OCI-LY1 (cell line): ENCODE measurements at regions not wholly inside any gene's neighbourhood (a gene's known extent, or its start where the extent isn't known, plus 50 kb on each side); places are given as distances from the start of the nearest gene placed in this dataset.

ENCODE experiments used
- H2AFZ ChIP-seq: fragments of 200-600 bp; sonication (generic), shearing (Covaris generic); 2 replicates; pipeline ENCODE4 v1.6.0; 2014; ENCODE audit warnings: antibody characterized with exemption, mild to moderate bottlenecking, low read length
- H3F3A ChIP-seq: fragments of 200-600 bp; sonication (generic), shearing (Covaris generic); 2 replicates; pipeline ENCODE4 v1.6.0; 2014; ENCODE audit warnings: mild to moderate bottlenecking, antibody characterized with exemption, low read length, moderate library complexity; ENCODE audit not compliant: insufficient read depth
- H3K27ac ChIP-seq: fragments of 200-600 bp; sonication (generic); 2 replicates; pipeline ENCODE4 v1.5.1; 2014; ENCODE audit warnings: low read length, mixed run types, mild to moderate bottlenecking, low read depth; ENCODE audit not compliant: poor library complexity, severe bottlenecking
- H3K27me3 ChIP-seq: fragments of 200-600 bp; sonication (generic); 2 replicates; pipeline ENCODE4 v1.6.0; 2014; ENCODE audit warnings: antibody characterized with exemption, mild to moderate bottlenecking, low read length, moderate library complexity; ENCODE audit not compliant: insufficient read depth
- H3K36me3 ChIP-seq: fragments of 200-600 bp; sonication (generic); 2 replicates; pipeline ENCODE4 v1.6.1; 2014; ENCODE audit warnings: mild to moderate bottlenecking, antibody characterized with exemption, low read length, moderate library complexity, mixed read lengths; ENCODE audit not compliant: insufficient read depth
- H3K4me1 ChIP-seq: fragments of 200-600 bp; sonication (generic); 2 replicates; pipeline ENCODE4 v1.5.1; 2014; ENCODE audit warnings: mild to moderate bottlenecking, low read length, moderate library complexity; ENCODE audit not compliant: insufficient read depth, severe bottlenecking
- H3K4me2 ChIP-seq: fragments of 200-600 bp; sonication (generic), shearing (Covaris generic); 2 replicates; pipeline ENCODE4 v1.6.1; 2014; ENCODE audit warnings: low read length
- H3K4me3 ChIP-seq: fragments of 200-600 bp; sonication (generic); 2 replicates; pipeline ENCODE4 v1.5.1; 2014; ENCODE audit warnings: low read length, low read depth, mild to moderate bottlenecking, mixed read lengths; ENCODE audit not compliant: poor library complexity, severe bottlenecking
- H3K79me2 ChIP-seq: fragments of 200-600 bp; shearing (Covaris generic); 2 replicates; pipeline ENCODE4 v1.6.1; 2016; ENCODE audit warnings: mixed run types, low read length, mixed read lengths; ENCODE audit not compliant: insufficient read depth
- H3K9ac ChIP-seq: fragments of 200-600 bp; sonication (generic), shearing (Covaris generic); 2 replicates; pipeline ENCODE4 v1.6.1; 2014; ENCODE audit warnings: mild to moderate bottlenecking, low read length, mixed read lengths
- H3K9me2 ChIP-seq: fragments of 200-600 bp; sonication (generic), shearing (Covaris generic); 2 replicates; pipeline ENCODE4 v1.6.1; 2014; ENCODE audit warnings: low read depth, mild to moderate bottlenecking, low read length, mixed read lengths
- H3K9me3 ChIP-seq: fragments of 200-600 bp; shearing (Covaris generic); 2 replicates; pipeline ENCODE4 v1.6.1; 2014; ENCODE audit warnings: low read length, mixed read lengths
- H4K20me1 ChIP-seq: fragments of 200-600 bp; sonication (generic), shearing (Covaris generic); 2 replicates; pipeline ENCODE4 v1.6.0; 2016; ENCODE audit warnings: mild to moderate bottlenecking, low read length; ENCODE audit not compliant: insufficient read depth
- CTCF ChIP-seq: fragments of 200-600 bp; sonication (generic), shearing (Covaris generic); IDR thresholded peaks from 2 replicates; pipeline ENCODE4 v1.5.1; 2017; ENCODE audit warnings: mild to moderate bottlenecking, antibody characterized with exemption, low read length, moderate library complexity, mixed read lengths
- EZH2 ChIP-seq: fragments of 200-600 bp; sonication (generic), shearing (Covaris generic); IDR thresholded peaks from 2 replicates; pipeline ENCODE4 v1.8.0; 2017; ENCODE audit warnings: borderline replicate concordance, mixed run types, mild to moderate bottlenecking, antibody characterized with exemption, low read length, moderate library complexity, mixed read lengths

- Histone ChIP-seq H3F3A (no peaks in the 10 kb centered on the region), H3K9ac (no peak overlapping the region), H3K9me2 (no peaks in the 10 kb centered on the region), H3K4me3 (no peak overlapping the region), H3K27ac (no peak overlapping the region), H3K27me3 (no peaks in the 10 kb centered on the region), H3K9me3 (no peaks in the 10 kb centered on the region), H4K20me1 (no peaks in the 10 kb centered on the region), H2AFZ (no peak overlapping the region), H3K4me1 (no peaks in the 10 kb centered on the region), H3K4me2 (no peak overlapping the region), H3K79me2 (no peaks in the 10 kb centered on the region), H3K36me3 (no peaks in the 10 kb centered on the region)
- no peak for TF ChIP-seq EZH2
- TF ChIP-seq CTCF = no peak
Observed at GRCh38 chr4:114052227-114052626, 72.8 kb upstream of the ARSJ start.

GRCh38 chr4:114056599-114056998 lies 77.2 kb upstream of the ARSJ start:
- H3K36me3 ChIP-seq = no peaks in the 10 kb centered on the region
- TF ChIP-seq CTCF (no peak), EZH2 (no peak)
- H2AFZ ChIP-seq = no peak overlapping the region
- H3K79me2 ChIP-seq = no peaks in the 10 kb centered on the region
- no peaks in the 10 kb centered on the region for H3K9me2 ChIP-seq
- H3K9ac ChIP-seq = no peak overlapping the region
- H3K4me1 ChIP-seq = no peaks in the 10 kb centered on the region
- H3K9me3 ChIP-seq = no peaks in the 10 kb centered on the region
- no peaks in the 10 kb centered on the region for H4K20me1 ChIP-seq
- H3K4me2 ChIP-seq = no peak overlapping the region
- no peaks in the 10 kb centered on the region for H3K27me3 ChIP-seq
- H3K4me3 ChIP-seq = no peak overlapping the region
- H3F3A ChIP-seq = no peaks in the 10 kb centered on the region
- no peak overlapping the region for H3K27ac ChIP-seq

- H3K4me1 ChIP-seq = no peaks in the 10 kb centered on the region
- no peak overlapping the region for H2AFZ ChIP-seq
- H3K9me3 ChIP-seq = no peaks in the 10 kb centered on the region
- no peaks in the 10 kb centered on the region for H3K27me3 ChIP-seq
- H3K9ac ChIP-seq = no peak overlapping the region
- H3K36me3 ChIP-seq = no peaks in the 10 kb centered on the region
- H4K20me1 ChIP-seq = no peaks in the 10 kb centered on the region
- H3K4me3 ChIP-seq = no peak overlapping the region
- H3F3A ChIP-seq = no peaks in the 10 kb centered on the region
- TF ChIP-seq CTCF (no peak), EZH2 (no peak)
- no peaks in the 10 kb centered on the region for H3K79me2 ChIP-seq
- H3K4me2 ChIP-seq = no peak overlapping the region
- H3K27ac ChIP-seq = no peak overlapping the region
- no peaks in the 10 kb centered on the region for H3K9me2 ChIP-seq
Observed at GRCh38 chr4:114057746-114058145, 78.3 kb upstream of the ARSJ start.
